ENCODE measurements at regions not wholly inside any gene's neighbourhood (a gene's known extent, or its start where the extent isn't known, plus 50 kb on each side); places are given as distances from the start of the nearest gene placed in this dataset.

- TF ChIP-seq, protein P1, sequence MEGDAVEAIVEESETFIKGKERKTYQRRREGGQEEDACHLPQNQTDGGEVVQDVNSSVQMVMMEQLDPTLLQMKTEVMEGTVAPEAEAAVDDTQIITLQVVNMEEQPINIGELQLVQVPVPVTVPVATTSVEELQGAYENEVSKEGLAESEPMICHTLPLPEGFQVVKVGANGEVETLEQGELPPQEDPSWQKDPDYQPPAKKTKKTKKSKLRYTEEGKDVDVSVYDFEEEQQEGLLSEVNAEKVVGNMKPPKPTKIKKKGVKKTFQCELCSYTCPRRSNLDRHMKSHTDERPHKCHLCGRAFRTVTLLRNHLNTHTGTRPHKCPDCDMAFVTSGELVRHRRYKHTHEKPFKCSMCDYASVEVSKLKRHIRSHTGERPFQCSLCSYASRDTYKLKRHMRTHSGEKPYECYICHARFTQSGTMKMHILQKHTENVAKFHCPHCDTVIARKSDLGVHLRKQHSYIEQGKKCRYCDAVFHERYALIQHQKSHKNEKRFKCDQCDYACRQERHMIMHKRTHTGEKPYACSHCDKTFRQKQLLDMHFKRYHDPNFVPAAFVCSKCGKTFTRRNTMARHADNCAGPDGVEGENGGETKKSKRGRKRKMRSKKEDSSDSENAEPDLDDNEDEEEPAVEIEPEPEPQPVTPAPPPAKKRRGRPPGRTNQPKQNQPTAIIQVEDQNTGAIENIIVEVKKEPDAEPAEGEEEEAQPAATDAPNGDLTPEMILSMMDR (conservative IDR thresholded peaks at IDR 0.05), result no peak
- TF ChIP-seq ZFX (IDR thresholded peaks at IDR 0.05), result no peak
Measured at GRCh38 chr11:67731583-67731982, 57.2 kb upstream of the ALDH3B2 start.

Data from C4-2B (cell line).